Endometrium (tissue), 2 donors: ENCODE measurements at regions not wholly inside any gene's neighbourhood (a gene's known extent, or its start where the extent isn't known, plus 50 kb on each side); places are given as distances from the start of the nearest gene placed in this dataset.

ENCODE experiments used
- FAIRE-seq: peaks from 2 replicates; lab custom pipeline; 2012; peaks lifted over from hg19 to GRCh38; lab: Jason Lieb, UNC
- donor health status: control.
- donor health status: control.

- no peak for FAIRE-seq
Observed at GRCh38 chr13:74476365-74476764, 342.2 kb upstream of the KLF12 start.

- no peak for FAIRE-seq
Observed at GRCh38 chr13:74466864-74467263, 332.7 kb upstream of the KLF12 start.

GRCh38 chr13:74466020-74466419 lies 331.8 kb upstream of the KLF12 start:
- no peak for FAIRE-seq

DNA sequence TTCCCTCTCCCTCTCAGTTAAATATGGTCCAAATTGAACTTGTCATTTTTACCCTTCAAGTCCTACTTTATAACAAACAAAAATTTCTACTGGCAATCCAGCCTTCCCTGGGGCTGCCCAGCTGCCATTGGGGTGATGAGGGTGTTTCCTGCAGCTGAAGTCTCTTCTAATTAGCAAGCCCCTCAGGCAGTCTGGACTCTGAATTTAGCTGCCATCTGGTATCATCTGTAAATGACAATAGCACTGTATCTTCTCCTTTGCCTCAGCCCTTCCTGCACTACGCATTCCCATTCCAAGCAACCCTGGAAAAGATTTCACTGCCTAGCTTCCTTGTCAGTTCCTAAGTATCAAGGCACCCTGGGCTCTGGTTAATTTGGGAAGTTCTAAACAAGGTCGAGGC lies 331.1 kb upstream of the KLF12 start:
- FAIRE-seq: no peak

- no peak for FAIRE-seq
Observed at GRCh38 chr13:74464670-74465069, 330.5 kb upstream of the KLF12 start.

- FAIRE-seq: no peak
Observed at GRCh38 chr13:74461011-74461410, 326.8 kb upstream of the KLF12 start.

GRCh38 chr13:74452881-74453280 lies 318.7 kb upstream of the KLF12 start:
- no peak for FAIRE-seq

DNA sequence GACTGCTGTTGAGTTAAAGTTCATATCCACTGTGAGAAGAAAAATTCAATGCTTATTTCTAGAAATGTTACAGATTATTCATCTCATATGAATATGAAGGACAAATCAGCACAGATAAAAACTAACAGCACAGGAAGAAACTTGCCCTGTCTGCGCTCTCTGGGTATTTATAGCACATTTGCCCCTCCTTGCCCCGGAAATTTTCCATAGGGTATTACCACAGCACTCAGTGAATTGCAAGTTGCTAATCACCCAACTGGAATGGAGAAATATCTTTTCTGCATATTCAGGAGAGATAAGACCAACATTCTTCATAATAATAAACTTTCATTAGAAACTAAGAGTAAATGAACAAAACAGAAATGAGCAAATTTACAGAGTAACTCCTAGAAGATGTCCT lies 318.0 kb upstream of the KLF12 start:
- FAIRE-seq: no peak

DNA sequence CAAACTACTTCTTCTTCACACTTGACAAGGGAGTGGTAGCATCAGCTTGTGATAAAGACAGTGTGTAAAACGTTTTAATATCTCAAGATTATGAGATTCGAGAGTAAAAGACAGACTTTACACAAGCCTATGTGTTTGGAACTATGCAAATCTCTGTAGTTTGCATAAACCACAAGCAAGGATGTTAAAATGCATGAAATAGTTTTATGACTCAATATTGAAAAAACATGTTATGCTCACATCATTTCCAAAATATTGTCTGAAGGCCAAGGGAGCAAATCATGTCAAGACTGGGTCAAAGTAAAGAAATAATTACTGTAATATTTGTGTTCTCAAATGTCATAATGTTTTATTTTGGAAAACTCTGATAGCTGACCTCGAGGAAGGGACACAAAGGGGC lies 316.8 kb upstream of the KLF12 start:
- FAIRE-seq: peak; percentile 72

GRCh38 chr13:74450525-74450845 lies 316.3 kb upstream of the KLF12 start:
- FAIRE-seq: no peak

GRCh38 chr13:74449811-74450524 lies 315.8 kb upstream of the KLF12 start:
- FAIRE-seq: no peak

DNA sequence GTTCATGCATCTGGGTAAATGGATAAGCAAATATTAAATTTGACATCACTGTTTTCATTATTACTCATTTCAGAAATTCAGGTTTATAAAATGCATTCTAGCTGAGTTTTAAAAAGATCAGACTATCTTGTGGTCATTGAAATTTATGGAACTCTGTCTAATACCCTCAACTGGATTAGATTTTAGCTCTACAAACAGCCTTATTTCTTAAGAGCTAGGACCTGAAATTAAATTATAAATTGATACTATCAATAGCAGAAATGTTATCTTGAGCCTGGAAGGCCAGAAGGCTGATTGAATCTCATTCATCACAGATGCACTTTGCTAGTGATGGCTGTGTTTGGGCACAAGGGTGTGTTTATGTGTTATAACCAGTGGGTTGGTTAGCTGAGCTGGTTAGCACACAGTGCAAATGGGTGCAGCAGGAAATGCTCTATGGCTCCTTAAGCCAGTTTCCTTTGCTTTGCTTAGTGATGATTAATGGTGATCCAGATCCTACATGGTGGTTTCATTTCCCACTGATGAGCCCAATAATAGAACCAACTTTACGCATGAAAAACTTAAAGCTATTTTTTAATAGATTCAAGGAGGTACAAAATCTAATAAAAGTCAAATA lies 310.8 kb upstream of the KLF12 start:
- FAIRE-seq: no peak

DNA sequence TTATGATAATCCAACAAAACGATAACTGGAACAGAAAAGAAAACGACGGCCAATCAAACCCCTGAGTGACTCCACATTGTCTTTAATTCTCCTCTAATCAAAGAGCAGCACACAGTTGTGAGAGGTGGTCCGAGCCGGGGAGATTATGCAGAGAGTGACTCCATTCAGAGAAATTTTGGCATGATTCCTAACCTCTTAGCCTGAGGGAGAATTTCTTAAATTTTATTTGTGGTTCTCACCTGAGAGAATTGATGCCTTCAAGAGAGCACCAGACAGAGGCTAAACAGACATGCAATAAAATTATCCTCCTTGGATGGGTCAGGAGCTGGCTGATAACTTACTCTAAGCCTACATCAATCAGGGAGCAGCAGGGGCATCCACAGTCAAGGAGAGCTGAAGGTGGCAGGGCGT lies 310.0 kb upstream of the KLF12 start:
- FAIRE-seq: no peak

- peak; percentile 70 for FAIRE-seq
Observed at GRCh38 chr13:74443631-74444030, 309.4 kb upstream of the KLF12 start.

DNA sequence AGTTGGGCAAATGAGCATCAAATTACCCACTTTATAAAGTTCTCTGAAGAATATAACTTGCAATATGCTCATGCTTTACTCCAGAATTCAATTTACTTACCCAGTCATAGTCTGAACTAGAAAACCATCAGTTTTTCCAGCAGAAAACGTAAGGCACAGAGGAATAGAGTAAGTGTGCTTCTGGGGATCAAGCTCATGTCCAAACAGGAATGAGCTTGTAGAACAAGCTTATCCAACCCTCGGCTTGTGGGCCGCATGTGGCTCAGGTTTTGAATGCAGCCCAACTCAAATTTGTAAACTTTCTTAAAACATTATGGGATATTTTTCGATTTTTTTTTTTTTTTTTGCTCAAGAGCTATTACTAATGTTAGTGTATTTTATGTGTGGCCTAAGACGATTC lies 308.5 kb upstream of the KLF12 start:
- FAIRE-seq: no peak

GRCh38 chr13:74438901-74439300 lies 304.7 kb upstream of the KLF12 start:
- FAIRE-seq: no peak

DNA sequence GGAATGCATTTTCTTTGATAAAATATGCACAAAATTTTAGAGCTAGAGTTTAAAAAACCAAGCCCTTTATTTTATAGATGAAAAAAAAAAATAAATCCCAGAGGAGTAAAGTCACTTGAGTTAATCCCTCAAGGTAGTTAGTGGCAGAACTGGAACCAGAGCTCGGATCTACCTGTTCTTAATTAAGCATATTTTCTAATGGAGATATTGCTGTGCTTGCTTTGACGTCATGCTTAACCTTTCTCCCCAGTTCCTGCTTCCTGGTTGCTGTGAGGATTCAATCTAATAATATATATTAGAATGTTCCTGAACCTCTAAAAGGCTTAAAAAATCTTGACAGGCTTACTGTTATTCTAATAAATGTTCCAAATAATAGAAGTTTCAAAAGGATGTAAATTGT lies 300.6 kb upstream of the KLF12 start:
- no peak for FAIRE-seq

- FAIRE-seq: no peak
Observed at GRCh38 chr13:74424455-74424854, 290.3 kb upstream of the KLF12 start.

DNA sequence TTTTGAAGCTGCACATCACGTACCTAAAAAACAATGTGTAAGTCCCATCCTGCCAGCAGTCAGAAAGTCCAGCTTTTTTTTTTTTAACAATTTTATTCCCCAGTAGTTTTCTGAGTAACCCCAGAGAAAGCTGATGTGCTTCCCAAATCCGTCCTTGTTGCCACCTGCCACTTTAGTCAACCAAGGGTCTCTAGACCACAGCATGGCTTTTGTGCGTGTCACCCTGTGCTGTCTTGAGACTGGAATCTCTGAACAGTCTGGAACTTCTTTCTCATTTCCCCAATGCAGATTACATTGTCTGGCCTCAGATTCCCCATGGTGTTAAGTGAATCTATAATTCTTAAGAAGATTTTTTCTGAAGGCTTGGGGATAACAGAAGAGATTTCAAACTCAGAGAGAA lies 289.2 kb upstream of the KLF12 start:
- no peak for FAIRE-seq

GRCh38 chr13:74414458-74414857 lies 280.3 kb upstream of the KLF12 start:
- no peak for FAIRE-seq

- no peak for FAIRE-seq
Observed at GRCh38 chr13:74413482-74413881, 279.3 kb upstream of the KLF12 start.

GRCh38 chr13:74409551-74409950 lies 275.3 kb upstream of the KLF12 start:
- FAIRE-seq: peak; percentile 98

- no peak for FAIRE-seq
Observed at GRCh38 chr13:74406420-74406819, 272.2 kb upstream of the KLF12 start.

DNA sequence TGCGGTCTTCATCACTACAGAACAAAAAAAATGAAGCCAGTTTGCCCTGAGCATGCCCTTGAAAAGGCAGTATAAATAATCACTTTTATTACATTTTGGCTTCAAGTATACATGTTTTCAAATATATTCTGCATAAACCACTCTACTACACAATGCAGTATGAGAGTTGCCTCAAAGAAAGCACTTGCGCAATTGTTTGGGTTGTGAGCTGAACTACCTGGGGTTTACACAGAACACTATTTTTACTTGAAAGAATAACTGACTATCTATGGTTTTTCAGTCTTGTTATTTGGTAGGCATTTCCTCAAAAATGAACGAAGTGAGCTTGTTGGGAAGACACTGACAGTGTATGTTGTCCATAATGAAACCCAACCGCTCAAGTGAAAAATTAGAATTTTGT lies 264.4 kb upstream of the KLF12 start:
- FAIRE-seq: no peak
